ENCODE measurements at regions not wholly inside any gene's neighbourhood (a gene's known extent, or its start where the extent isn't known, plus 50 kb on each side); places are given as distances from the start of the nearest gene placed in this dataset.

DNA sequence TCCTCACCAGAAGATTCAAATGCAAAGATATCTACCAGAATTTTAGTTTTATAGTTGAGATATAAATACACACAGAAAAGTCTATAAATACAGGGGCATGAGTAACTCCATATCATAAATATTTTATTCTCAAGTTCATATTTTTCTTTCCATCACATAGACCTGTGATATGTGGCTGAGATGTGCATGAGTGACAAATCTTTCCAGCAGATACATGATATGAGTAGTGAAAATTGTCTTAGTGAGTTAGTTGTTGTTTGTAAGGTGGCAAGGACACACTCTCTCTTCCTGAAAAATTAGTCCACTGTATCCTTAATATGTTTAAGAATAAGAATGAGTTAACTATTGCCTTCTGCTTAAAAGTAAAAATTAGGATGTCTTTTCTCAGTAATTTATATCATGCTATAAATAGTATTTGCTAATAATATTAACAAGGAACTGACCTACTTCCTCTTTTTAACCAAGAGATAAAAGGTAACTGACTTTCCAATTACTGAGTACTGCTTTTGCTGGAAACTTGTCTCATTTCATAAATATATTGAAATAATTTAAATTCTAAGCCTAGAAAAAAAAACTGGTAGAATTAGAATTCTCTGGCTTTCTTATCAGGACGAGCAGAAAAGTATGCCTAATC, 85.2 kb upstream of the SESTD1 start:
- Histone ChIP-seq H3K4me3 (no peak overlapping the region), H3K9ac (no peak overlapping the region), H3K9me3 (no peaks in the 10 kb centered on the region), H3K36me3 (no peaks in the 10 kb centered on the region), H4K20me1 (no peaks in the 10 kb centered on the region), H3K4me1 (peaks cover 20% of the 10 kb centered on the region), H3K27me3 (no peaks in the 10 kb centered on the region), H3K4me2 (peak overlapping the region; percentile 50), H3K27ac (peak overlapping the region; percentile 14; the same call in 1 of the 2 replicates)
- TF ChIP-seq Cebpa-rat (IDR thresholded peaks at IDR 0.05) = no peak

- H3K4me2 ChIP-seq = peak overlapping the region; percentile 50; the same call in 1 of the 2 replicates
- H3K4me3 ChIP-seq = no peak overlapping the region
- no peaks in the 10 kb centered on the region for H4K20me1 ChIP-seq
- H3K9me3 ChIP-seq = no peaks in the 10 kb centered on the region
- H3K36me3 ChIP-seq = no peaks in the 10 kb centered on the region
- H3K27me3 ChIP-seq = no peaks in the 10 kb centered on the region
- no peak overlapping the region for H3K27ac ChIP-seq
- H3K9ac ChIP-seq = no peak overlapping the region
- H3K4me1 ChIP-seq = peaks cover 20% of the 10 kb centered on the region
- TF ChIP-seq Cebpa-rat (IDR thresholded peaks at IDR 0.05) = no peak
These were observed 84.3 kb upstream of the SESTD1 start for GRCh38 chr2:179348906-179349305.

DNA sequence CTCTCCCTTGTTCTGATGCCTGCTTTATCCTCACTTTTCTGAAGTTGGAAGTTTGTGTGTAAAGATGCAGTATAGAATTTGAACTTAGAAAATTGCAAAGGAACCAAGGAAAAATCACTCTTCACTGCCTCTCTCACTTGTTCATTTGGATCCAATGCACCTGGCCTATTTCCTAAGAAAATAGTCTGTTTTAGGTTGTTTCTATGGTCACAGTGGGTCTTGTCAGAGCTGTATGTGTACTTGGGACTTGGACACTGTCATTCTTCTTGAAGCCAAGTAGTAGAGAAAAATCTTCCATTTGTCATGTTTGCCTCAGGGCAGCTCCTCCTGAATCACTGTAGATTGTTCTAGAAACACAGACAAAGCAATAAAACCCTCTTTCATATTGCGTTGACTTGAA, 80.3 kb upstream of the SESTD1 start:
- Histone ChIP-seq H3K4me3 (no peak overlapping the region), H3K9ac (no peak overlapping the region), H3K4me1 (peaks cover 13% of the 10 kb centered on the region), H3K36me3 (no peaks in the 10 kb centered on the region), H3K27me3 (no peaks in the 10 kb centered on the region), H3K9me3 (no peaks in the 10 kb centered on the region), H3K27ac (no peak overlapping the region), H4K20me1 (no peaks in the 10 kb centered on the region), H3K4me2 (no peak overlapping the region)
- no peak for TF ChIP-seq Cebpa-rat (IDR thresholded peaks at IDR 0.05)

- no peak overlapping the region for H3K27ac ChIP-seq
- H3K36me3 ChIP-seq = no peaks in the 10 kb centered on the region
- no peak overlapping the region for H3K9ac ChIP-seq
- no peaks in the 10 kb centered on the region for H4K20me1 ChIP-seq
- no peaks in the 10 kb centered on the region for H3K9me3 ChIP-seq
- H3K4me2 ChIP-seq = no peak overlapping the region
- no peak for TF ChIP-seq Cebpa-rat (IDR thresholded peaks at IDR 0.05)
- no peak overlapping the region for H3K4me3 ChIP-seq
- no peaks in the 10 kb centered on the region for H3K27me3 ChIP-seq
- H3K4me1 ChIP-seq = peaks cover 7% of the 10 kb centered on the region
These were observed 79.8 kb upstream of the SESTD1 start for GRCh38 chr2:179344280-179344964.

GRCh38 chr2:179343945-179344279, 79.3 kb upstream of the SESTD1 start:
- H3K36me3 ChIP-seq = no peaks in the 10 kb centered on the region
- no peak overlapping the region for H3K27ac ChIP-seq
- H3K4me2 ChIP-seq = no peak overlapping the region
- H3K9ac ChIP-seq = no peak overlapping the region
- no peaks in the 10 kb centered on the region for H3K9me3 ChIP-seq
- peaks cover 2% of the 10 kb centered on the region; the same call in 1 of the 2 replicates for H3K4me1 ChIP-seq
- TF ChIP-seq Cebpa-rat (IDR thresholded peaks at IDR 0.05) = no peak
- H3K27me3 ChIP-seq = no peaks in the 10 kb centered on the region
- H3K4me3 ChIP-seq = no peak overlapping the region
- no peaks in the 10 kb centered on the region for H4K20me1 ChIP-seq

DNA sequence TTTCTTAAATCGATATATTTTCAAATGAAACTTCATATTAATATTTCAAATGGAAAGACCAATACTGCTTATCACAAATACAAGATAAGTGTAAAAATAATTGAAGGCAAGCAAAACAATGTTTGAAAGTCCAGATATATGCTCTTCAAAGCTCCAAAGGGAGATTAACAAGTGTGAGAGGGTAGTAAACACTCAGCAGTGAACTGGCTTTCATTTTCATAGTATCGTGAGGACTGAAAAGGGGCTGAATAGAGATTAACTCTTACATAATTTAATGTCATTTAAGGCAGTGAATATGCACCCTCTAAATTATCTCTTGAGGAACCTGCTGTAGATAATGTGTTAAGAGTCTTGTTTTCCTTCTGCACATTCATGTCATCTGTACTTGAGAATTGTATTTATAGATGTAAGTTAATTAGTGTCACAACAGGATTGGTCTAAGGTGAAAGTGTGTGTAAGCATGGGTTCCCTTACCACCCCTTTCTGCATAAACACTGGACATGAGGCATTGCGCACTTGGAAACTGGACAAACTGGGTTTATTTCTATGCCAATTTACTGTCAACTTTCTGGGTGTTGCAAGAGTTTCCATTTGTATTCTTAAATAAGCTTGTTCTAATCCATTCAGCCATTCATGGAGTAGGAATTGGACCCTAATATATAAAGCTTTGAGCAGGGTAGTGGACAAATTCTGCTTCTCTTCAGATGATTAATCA, 76.7 kb upstream of the SESTD1 start:
- Histone ChIP-seq H3K9ac (no peak overlapping the region), H3K9me3 (no peaks in the 10 kb centered on the region), H3K27ac (no peak overlapping the region), H4K20me1 (no peaks in the 10 kb centered on the region), H3K36me3 (no peaks in the 10 kb centered on the region), H3K4me2 (no peak overlapping the region), H3K4me3 (no peak overlapping the region), H3K4me1 (no peaks in the 10 kb centered on the region), H3K27me3 (no peaks in the 10 kb centered on the region)
- no peak for TF ChIP-seq Cebpa-rat (IDR thresholded peaks at IDR 0.05)

- no peaks in the 10 kb centered on the region for H3K27me3 ChIP-seq
- no peaks in the 10 kb centered on the region for H3K36me3 ChIP-seq
- H3K4me1 ChIP-seq = no peaks in the 10 kb centered on the region
- H3K4me2 ChIP-seq = no peak overlapping the region
- TF ChIP-seq Cebpa-rat (IDR thresholded peaks at IDR 0.05) = no peak
- no peaks in the 10 kb centered on the region for H4K20me1 ChIP-seq
- H3K9me3 ChIP-seq = no peaks in the 10 kb centered on the region
- no peak overlapping the region for H3K9ac ChIP-seq
- H3K27ac ChIP-seq = no peak overlapping the region
- H3K4me3 ChIP-seq = no peak overlapping the region
These were observed 76.0 kb upstream of the SESTD1 start for GRCh38 chr2:179340678-179341077.

GRCh38 chr2:179338681-179339080, 74.0 kb upstream of the SESTD1 start:
- Histone ChIP-seq H3K9me3 (no peaks in the 10 kb centered on the region), H3K27me3 (no peaks in the 10 kb centered on the region), H3K36me3 (no peaks in the 10 kb centered on the region), H3K27ac (no peak overlapping the region), H3K9ac (no peak overlapping the region), H4K20me1 (no peaks in the 10 kb centered on the region), H3K4me3 (no peak overlapping the region), H3K4me2 (no peak overlapping the region), H3K4me1 (no peaks in the 10 kb centered on the region)
- TF ChIP-seq Cebpa-rat (IDR thresholded peaks at IDR 0.05) = no peak

- no peak for TF ChIP-seq Cebpa-rat (IDR thresholded peaks at IDR 0.05)
- Histone ChIP-seq H3K9ac (no peak overlapping the region), H4K20me1 (no peaks in the 10 kb centered on the region), H3K36me3 (no peaks in the 10 kb centered on the region), H3K9me3 (no peaks in the 10 kb centered on the region), H3K27ac (no peak overlapping the region), H3K4me1 (no peaks in the 10 kb centered on the region), H3K4me2 (no peak overlapping the region), H3K4me3 (no peak overlapping the region), H3K27me3 (no peaks in the 10 kb centered on the region)
These were observed 72.3 kb upstream of the SESTD1 start for GRCh38 chr2:179336782-179337534.
